ENCODE measurements at regions not wholly inside any gene's neighbourhood (a gene's known extent, or its start where the extent isn't known, plus 50 kb on each side); places are given as distances from the start of the nearest gene placed in this dataset.

- TF ChIP-seq, protein P1, sequence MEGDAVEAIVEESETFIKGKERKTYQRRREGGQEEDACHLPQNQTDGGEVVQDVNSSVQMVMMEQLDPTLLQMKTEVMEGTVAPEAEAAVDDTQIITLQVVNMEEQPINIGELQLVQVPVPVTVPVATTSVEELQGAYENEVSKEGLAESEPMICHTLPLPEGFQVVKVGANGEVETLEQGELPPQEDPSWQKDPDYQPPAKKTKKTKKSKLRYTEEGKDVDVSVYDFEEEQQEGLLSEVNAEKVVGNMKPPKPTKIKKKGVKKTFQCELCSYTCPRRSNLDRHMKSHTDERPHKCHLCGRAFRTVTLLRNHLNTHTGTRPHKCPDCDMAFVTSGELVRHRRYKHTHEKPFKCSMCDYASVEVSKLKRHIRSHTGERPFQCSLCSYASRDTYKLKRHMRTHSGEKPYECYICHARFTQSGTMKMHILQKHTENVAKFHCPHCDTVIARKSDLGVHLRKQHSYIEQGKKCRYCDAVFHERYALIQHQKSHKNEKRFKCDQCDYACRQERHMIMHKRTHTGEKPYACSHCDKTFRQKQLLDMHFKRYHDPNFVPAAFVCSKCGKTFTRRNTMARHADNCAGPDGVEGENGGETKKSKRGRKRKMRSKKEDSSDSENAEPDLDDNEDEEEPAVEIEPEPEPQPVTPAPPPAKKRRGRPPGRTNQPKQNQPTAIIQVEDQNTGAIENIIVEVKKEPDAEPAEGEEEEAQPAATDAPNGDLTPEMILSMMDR (IDR thresholded peaks at IDR 0.05) = no peak
- no peak for TF ChIP-seq POLR2A (IDR thresholded peaks at IDR 0.05)
Observed at GRCh38 chr3:31410411-31410810, 122.3 kb upstream of the STT3B start.
